Heart right ventricle (tissue), 16 donors: ENCODE measurements at regions not wholly inside any gene's neighbourhood (a gene's known extent, or its start where the extent isn't known, plus 50 kb on each side); places are given as distances from the start of the nearest gene placed in this dataset.

Source experiments
- ATAC-seq, 8 donors: fragments of 200-7000 bp; cut with Tn5 transposase; one replicate each; pipeline ENCODE4 v1.9.1; 2020; ENCODE audit warnings: mild to moderate bottlenecking in 8 of 8, moderate library complexity in 8 of 8, moderate number of reproducible peaks in 1 of 8
- DNase-seq, 2 donors: peaks; one replicate each; pipeline ENCODE4 v3.0.0-alpha.2; 2020
- H3K27ac ChIP-seq, 10 donors: fragments of 200-600 bp; sonication (generic) in 2 of 10; one replicate each; pipeline versions ENCODE4 v1.5.0 to v1.8.0; 2020 to 2022; ENCODE audit warnings: mild to moderate bottlenecking in 3 of 10
- H3K27me3 ChIP-seq, 7 donors: fragments of 200-600 bp; one replicate each; pipeline ENCODE4 v1.8.0; 2021 to 2022; ENCODE audit warnings: mild to moderate bottlenecking in 2 of 7
- H3K36me3 ChIP-seq, 9 donors: fragments of 200-600 bp; sonication (generic) in 1 of 9; one replicate each; pipeline versions ENCODE4 v1.5.0 to v1.8.0; 2020 to 2022; ENCODE audit warnings: mild to moderate bottlenecking in 2 of 9
- H3K4me1 ChIP-seq, 9 donors: fragments of 200-600 bp; sonication (generic) in 1 of 9; one replicate each; pipeline versions ENCODE4 v1.5.0 to v1.8.0; 2020 to 2022; ENCODE audit warnings: mild to moderate bottlenecking in 4 of 9
- H3K4me3 ChIP-seq, 10 donors: fragments of 200-600 bp; sonication (generic) in 2 of 10; one replicate each; pipeline versions ENCODE4 v1.5.0 to v1.8.0; 2020 to 2022; ENCODE audit warnings: mild to moderate bottlenecking in 7 of 10, moderate library complexity in 2 of 10
- H3K9me3 ChIP-seq, 11 donors: fragments of 200-600 bp in 10 of 11; sonication (generic) in 2 of 11; one replicate each; pipeline versions ENCODE4 v1.5.0 to v1.8.0; 2013 to 2022; ENCODE audit warnings: mild to moderate bottlenecking in 2 of 11, control low read depth in 1 of 11, moderate library complexity in 1 of 11
- whole genome bisulfite sequencing, 2 donors: extraction: QIAGEN DNeasy Blood & Tissue Kit; methylation state at CpG; one replicate each; pipeline ENCODE4 v1.1.7; 2013; ENCODE audit warnings: inconsistent platforms in 1 of 2; 5-methylcytosine and 5-hydroxymethylcytosine counted together
- intact Hi-C, 10 donors: fragments of 100-400 bp; cut with DNase I; formaldehyde crosslinking; loops; one replicate each; pipeline versions ENCODE4 v1.11.1 to v1.14.2; 2022
- TF ChIP-seq, protein P1 (sequence below), 9 donors: fragments of 200-600 bp; sonication (generic) in 2 of 9; IDR thresholded peaks; one replicate each; pipeline versions ENCODE4 v1.5.0 to v1.8.0; 2021 to 2022; ENCODE audit warnings: antibody characterized with exemption in 9 of 9, mild to moderate bottlenecking in 5 of 9, moderate library complexity in 1 of 9
- donor health status: Arrhythmogenic right ventricular cardiomyopathy.
- donor health status: ischemic (EF 13 %, LVEDD 7.1; RV severe dilation, severe dysfunction).
- donor health status: healthy with polysubstance abuse.
- donor health status: DM: no; HTN: yes; CAD: no.
- donor health status: DM: no; HTN: no; CAD: no.
- donor health status: ischemic (EF 25% LVEDD 6.9; RV normal size, moderate dysfunction).
- donor health status: ischemic (EF 25% LVEDD 5.7; RV mildly dilated, moderate dysfunction).
- donor health status: healthy.
- donor health status: DM: yes; HTN: yes; CAD: no.
- donor health status: Ischemic cardiomyopathy.
- donor health status: ischemic (EF 35%, LVEDD 5.7; RV mildly dilated, moderate dysfunction).
- donor health status: nonischemic (EF 11% LVEDD 7.7; RV severe dilation, severe dysfunction).
- donor health status: DM: yes; HTN: yes; CAD: no.
- donor health status: PGD.
- donor health status: ischemic (EF 29% LVEDD 5.4; RV normal size, mild dysfunction).
- donor health status: nonischemic (EF 23%, LVEDD 6.1; RV moderate dilation, normal function).

GRCh38 chr2:228561816-228562215, 380.3 kb upstream of the SPHKAP start:
- intact Hi-C loops: no loop called here
- TF ChIP-seq, protein P1, sequence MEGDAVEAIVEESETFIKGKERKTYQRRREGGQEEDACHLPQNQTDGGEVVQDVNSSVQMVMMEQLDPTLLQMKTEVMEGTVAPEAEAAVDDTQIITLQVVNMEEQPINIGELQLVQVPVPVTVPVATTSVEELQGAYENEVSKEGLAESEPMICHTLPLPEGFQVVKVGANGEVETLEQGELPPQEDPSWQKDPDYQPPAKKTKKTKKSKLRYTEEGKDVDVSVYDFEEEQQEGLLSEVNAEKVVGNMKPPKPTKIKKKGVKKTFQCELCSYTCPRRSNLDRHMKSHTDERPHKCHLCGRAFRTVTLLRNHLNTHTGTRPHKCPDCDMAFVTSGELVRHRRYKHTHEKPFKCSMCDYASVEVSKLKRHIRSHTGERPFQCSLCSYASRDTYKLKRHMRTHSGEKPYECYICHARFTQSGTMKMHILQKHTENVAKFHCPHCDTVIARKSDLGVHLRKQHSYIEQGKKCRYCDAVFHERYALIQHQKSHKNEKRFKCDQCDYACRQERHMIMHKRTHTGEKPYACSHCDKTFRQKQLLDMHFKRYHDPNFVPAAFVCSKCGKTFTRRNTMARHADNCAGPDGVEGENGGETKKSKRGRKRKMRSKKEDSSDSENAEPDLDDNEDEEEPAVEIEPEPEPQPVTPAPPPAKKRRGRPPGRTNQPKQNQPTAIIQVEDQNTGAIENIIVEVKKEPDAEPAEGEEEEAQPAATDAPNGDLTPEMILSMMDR (IDR thresholded peaks at IDR 0.05): no peak
- no peak for ATAC-seq
- Histone ChIP-seq H3K27me3 (no peaks in the 10 kb centered on the region), H3K36me3 (no peaks in the 10 kb centered on the region), H3K9me3 (no peaks in the 10 kb centered on the region), H3K4me1 (no peaks in the 10 kb centered on the region), H3K27ac (no peak overlapping the region), H3K4me3 (no peak overlapping the region)
- 74 to 76% methylated on average over 6 of the region's 6 CpGs for WGBS, 2 donors
- no peak for DNase-seq

- DNase-seq: no peak
- WGBS, 2 donors: 90 to 94% methylated on average over 3 of the region's 3 CpGs
- Histone ChIP-seq H3K27ac (no peak overlapping the region), H3K27me3 (no peaks in the 10 kb centered on the region), H3K4me1 (no peaks in the 10 kb centered on the region), H3K9me3 (no peaks in the 10 kb centered on the region), H3K4me3 (no peak overlapping the region), H3K36me3 (no peaks in the 10 kb centered on the region)
- TF ChIP-seq, protein P1 (IDR thresholded peaks at IDR 0.05): no peak
- ATAC-seq: no peak
- intact Hi-C loops: no loop called here
Measured at GRCh38 chr2:228559774-228560415, 378.4 kb upstream of the SPHKAP start.

DNA sequence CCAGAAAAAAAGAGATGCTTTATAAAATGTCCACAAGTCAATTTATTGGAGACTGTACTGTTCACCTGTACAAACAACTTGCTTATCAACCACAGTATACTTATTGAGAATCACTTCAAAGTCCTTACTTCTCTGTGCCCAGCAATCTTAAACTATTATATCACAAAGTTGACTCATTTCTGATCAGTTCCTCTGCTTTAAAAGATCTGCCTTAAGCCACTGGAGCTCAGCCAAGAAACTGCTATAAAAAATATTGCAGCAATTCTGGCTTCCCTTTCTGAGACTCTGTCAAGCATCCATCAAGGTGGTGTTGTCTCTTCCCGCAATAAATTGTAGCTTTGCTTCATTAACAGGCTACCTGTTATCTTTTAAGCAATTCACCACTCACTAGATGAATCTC, 375.2 kb upstream of the SPHKAP start:
- TF ChIP-seq, protein P1 (IDR thresholded peaks at IDR 0.05): no peak
- no peaks in the 10 kb centered on the region for H3K27me3 ChIP-seq
- H3K27ac ChIP-seq: no peak overlapping the region
- WGBS, 2 donors: 52 to 61% methylated on average over 1 of the region's 1 CpG
- H3K36me3 ChIP-seq: no peaks in the 10 kb centered on the region
- H3K4me3 ChIP-seq: no peak overlapping the region
- peaks cover 0 to 5% (median 0%) of the 10 kb centered on the region in 11 donors for H3K9me3 ChIP-seq
- intact Hi-C loops: no loop called here
- DNase-seq (no peak), ATAC-seq (no peak)
- H3K4me1 ChIP-seq: no peaks in the 10 kb centered on the region

DNA sequence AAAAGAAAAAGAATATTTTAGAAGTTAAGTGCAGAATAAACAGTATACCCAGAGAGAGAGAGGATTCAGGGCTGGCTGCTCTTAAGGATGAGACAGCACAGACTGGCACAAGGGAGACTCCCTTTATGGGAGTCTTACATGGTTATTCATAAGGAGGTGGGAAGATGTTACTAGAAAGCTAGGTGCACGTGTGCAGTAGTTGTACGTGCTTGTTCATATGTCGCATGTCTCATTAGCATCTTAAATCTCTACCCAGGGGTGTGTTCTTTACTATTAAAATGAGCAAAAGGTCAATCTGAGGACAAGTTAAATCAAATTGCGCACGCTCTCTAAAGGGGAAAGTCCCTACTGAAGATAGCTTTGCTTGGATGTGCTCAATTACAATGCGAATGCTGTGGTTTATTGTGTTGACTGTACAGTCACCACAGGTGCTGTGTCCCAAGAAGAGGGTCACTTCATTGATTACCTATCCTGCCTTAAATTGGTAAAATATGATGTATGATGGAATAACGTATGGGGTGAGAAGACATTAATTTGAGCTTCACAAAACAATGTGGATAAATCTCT, 368.0 kb upstream of the SPHKAP start:
- no peak for ATAC-seq

More for the DNA sequence above, 368.0 kb upstream of the SPHKAP start:
- Histone ChIP-seq H3K36me3 (no peaks in the 10 kb centered on the region), H3K4me1 (no peaks in the 10 kb centered on the region), H3K9me3 (peaks cover 0 to 19% (median 3%) of the 10 kb centered on the region in 11 donors), H3K4me3 (no peak overlapping the region), H3K27me3 (no peaks in the 10 kb centered on the region), H3K27ac (no peak overlapping the region)
- TF ChIP-seq, protein P1 (IDR thresholded peaks at IDR 0.05): no peak
- DNase-seq: no peak
- 81 to 89% methylated on average over 7 of the region's 7 CpGs for WGBS, 2 donors
- intact Hi-C loops: no loop called here
